ENCODE measurements at regions not wholly inside any gene's neighbourhood (a gene's known extent, or its start where the extent isn't known, plus 50 kb on each side); places are given as distances from the start of the nearest gene placed in this dataset.

DNA sequence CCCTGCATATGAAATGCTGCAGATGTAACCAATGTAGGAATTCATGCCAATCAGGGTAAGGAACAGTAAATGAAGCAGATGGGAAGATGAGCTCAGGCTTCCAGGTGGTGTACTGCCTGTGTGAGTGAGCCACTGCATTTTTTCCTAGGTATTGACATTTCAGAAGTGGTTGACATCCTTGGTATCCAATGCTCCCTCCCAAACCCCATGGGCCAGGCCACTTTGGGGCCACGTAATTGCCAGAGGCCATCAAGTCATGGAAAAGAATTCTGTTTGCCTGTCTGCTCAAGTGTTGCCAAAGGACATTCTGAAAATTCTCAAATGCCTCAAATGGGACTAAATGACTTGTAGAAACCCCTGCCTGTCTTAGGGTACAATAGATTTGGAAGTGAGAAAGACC lies 384.6 kb downstream of the GATA3 start:
- Histone ChIP-seq H3K4me3 (replicated peaks; ENCODE audit: insufficient read depth, low read length) (no peak overlapping the region), H3K27ac (replicated peaks) (no peak overlapping the region), H3K27me3 (ENCODE audit: insufficient read depth, poor library complexity, severe bottlenecking) (no peaks in the 10 kb centered on the region)
- TF ChIP-seq GABPA (IDR thresholded peaks at IDR 0.05; ENCODE audit: low read depth) (no peak), SPI1 (IDR thresholded peaks at IDR 0.05; ENCODE audit: borderline replicate concordance, low read depth) (no peak), POLR2AphosphoS5 (IDR thresholded peaks at IDR 0.05; ENCODE audit: low read depth) (no peak)
- TF ChIP-seq, protein P1, sequence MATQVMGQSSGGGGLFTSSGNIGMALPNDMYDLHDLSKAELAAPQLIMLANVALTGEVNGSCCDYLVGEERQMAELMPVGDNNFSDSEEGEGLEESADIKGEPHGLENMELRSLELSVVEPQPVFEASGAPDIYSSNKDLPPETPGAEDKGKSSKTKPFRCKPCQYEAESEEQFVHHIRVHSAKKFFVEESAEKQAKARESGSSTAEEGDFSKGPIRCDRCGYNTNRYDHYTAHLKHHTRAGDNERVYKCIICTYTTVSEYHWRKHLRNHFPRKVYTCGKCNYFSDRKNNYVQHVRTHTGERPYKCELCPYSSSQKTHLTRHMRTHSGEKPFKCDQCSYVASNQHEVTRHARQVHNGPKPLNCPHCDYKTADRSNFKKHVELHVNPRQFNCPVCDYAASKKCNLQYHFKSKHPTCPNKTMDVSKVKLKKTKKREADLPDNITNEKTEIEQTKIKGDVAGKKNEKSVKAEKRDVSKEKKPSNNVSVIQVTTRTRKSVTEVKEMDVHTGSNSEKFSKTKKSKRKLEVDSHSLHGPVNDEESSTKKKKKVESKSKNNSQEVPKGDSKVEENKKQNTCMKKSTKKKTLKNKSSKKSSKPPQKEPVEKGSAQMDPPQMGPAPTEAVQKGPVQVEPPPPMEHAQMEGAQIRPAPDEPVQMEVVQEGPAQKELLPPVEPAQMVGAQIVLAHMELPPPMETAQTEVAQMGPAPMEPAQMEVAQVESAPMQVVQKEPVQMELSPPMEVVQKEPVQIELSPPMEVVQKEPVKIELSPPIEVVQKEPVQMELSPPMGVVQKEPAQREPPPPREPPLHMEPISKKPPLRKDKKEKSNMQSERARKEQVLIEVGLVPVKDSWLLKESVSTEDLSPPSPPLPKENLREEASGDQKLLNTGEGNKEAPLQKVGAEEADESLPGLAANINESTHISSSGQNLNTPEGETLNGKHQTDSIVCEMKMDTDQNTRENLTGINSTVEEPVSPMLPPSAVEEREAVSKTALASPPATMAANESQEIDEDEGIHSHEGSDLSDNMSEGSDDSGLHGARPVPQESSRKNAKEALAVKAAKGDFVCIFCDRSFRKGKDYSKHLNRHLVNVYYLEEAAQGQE (IDR thresholded peaks at IDR 0.05; ENCODE audit: insufficient replicate concordance, low read depth): no peak
- TF ChIP-seq, protein P2, sequence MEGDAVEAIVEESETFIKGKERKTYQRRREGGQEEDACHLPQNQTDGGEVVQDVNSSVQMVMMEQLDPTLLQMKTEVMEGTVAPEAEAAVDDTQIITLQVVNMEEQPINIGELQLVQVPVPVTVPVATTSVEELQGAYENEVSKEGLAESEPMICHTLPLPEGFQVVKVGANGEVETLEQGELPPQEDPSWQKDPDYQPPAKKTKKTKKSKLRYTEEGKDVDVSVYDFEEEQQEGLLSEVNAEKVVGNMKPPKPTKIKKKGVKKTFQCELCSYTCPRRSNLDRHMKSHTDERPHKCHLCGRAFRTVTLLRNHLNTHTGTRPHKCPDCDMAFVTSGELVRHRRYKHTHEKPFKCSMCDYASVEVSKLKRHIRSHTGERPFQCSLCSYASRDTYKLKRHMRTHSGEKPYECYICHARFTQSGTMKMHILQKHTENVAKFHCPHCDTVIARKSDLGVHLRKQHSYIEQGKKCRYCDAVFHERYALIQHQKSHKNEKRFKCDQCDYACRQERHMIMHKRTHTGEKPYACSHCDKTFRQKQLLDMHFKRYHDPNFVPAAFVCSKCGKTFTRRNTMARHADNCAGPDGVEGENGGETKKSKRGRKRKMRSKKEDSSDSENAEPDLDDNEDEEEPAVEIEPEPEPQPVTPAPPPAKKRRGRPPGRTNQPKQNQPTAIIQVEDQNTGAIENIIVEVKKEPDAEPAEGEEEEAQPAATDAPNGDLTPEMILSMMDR (IDR thresholded peaks at IDR 0.05; ENCODE audit: insufficient read depth, low read length): no peak
- no peak for DNase-seq (ENCODE audit: low read depth in 1 of 2, low spot score in 1 of 2)

DNA sequence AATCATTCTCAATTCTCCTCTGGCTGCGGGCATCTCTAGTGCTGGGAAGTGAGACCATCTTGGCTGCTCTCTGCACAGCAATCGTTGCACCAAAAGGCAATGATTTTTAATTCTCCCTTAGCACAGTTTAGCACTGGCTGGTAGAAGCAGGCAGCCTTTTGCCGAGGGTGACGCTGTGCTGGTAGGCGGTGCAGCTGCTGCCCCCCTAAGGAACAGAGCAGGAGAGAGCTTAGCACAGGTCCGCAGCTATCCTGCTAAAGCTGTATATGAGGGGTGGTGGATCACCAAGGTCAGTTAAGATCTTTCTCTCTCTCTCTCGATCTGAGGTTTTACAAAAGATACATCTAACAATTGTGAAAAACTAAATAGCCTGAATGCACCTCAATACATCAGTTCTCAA lies 390.1 kb downstream of the GATA3 start:
- TF ChIP-seq, protein P2 (IDR thresholded peaks at IDR 0.05; ENCODE audit: insufficient read depth, low read length): no peak
- no peak for TF ChIP-seq SPI1 (IDR thresholded peaks at IDR 0.05; ENCODE audit: borderline replicate concordance, low read depth)
- no peak for TF ChIP-seq GABPA (IDR thresholded peaks at IDR 0.05; ENCODE audit: low read depth)
- TF ChIP-seq, protein P1 (IDR thresholded peaks at IDR 0.05; ENCODE audit: insufficient replicate concordance, low read depth): no peak
- no peak for TF ChIP-seq POLR2AphosphoS5 (IDR thresholded peaks at IDR 0.05; ENCODE audit: low read depth)
- Histone ChIP-seq H3K27ac (replicated peaks) (no peak overlapping the region), H3K4me3 (replicated peaks; ENCODE audit: insufficient read depth, low read length) (no peak overlapping the region), H3K27me3 (ENCODE audit: insufficient read depth, poor library complexity, severe bottlenecking) (no peaks in the 10 kb centered on the region)
- DNase-seq (ENCODE audit: low read depth in 1 of 2, low spot score in 1 of 2): no peak

DNA sequence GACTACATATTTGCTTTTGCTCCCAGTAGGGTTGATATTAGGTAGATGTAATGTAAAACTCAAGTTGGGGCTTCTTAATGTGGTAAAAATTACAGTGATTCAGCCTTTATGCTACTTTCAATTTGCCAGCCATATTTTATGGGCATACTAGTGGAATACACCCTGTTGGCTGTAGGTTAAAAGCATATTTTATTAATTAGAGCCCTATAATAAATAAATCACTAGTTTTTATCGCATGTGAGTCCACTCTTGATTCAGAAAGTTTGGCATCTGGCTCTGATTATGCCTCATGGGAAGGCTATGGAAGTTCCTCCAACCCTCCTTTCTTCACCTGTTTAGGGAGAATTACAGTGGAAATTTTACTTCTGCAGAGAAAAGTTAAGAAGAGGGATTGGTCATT lies 390.9 kb downstream of the GATA3 start:
- TF ChIP-seq GABPA (IDR thresholded peaks at IDR 0.05; ENCODE audit: low read depth): no peak
- TF ChIP-seq, protein P2 (IDR thresholded peaks at IDR 0.05; ENCODE audit: insufficient read depth, low read length): no peak
- TF ChIP-seq SPI1 (IDR thresholded peaks at IDR 0.05; ENCODE audit: borderline replicate concordance, low read depth): no peak
- H3K4me3 ChIP-seq (replicated peaks; ENCODE audit: insufficient read depth, low read length): no peak overlapping the region
- no peaks in the 10 kb centered on the region for H3K27me3 ChIP-seq (ENCODE audit: insufficient read depth, poor library complexity, severe bottlenecking)
- H3K27ac ChIP-seq (replicated peaks): no peak overlapping the region
- no peak for DNase-seq (ENCODE audit: low read depth in 1 of 2, low spot score in 1 of 2)

DNA sequence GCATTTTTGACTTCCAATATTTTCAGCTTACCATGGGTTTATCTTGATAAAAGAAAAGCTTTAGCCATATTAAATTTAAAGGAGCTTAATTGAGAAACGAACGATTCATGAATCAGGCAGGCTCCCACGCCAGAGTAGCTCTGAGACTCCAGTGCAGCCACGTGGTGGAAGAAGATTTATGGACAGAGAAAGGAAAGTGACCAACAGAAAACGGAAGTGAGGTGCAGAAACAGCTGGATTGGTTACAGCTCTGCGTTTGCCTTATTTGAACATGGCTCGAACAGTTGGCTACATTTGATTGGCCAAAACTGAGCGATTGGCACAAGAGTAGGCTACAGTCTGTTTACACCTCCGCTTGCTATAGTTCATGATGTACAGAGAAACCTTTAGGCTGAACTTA lies 395.4 kb downstream of the GATA3 start:
- Histone ChIP-seq H3K27ac (replicated peaks) (no peak overlapping the region), H3K27me3 (ENCODE audit: insufficient read depth, poor library complexity, severe bottlenecking) (no peaks in the 10 kb centered on the region), H3K4me3 (replicated peaks; ENCODE audit: insufficient read depth, low read length) (no peak overlapping the region)
- no peak for DNase-seq (ENCODE audit: low read depth in 1 of 2, low spot score in 1 of 2)
- TF ChIP-seq, protein P1 (IDR thresholded peaks at IDR 0.05; ENCODE audit: insufficient replicate concordance, low read depth): no peak
- TF ChIP-seq POLR2AphosphoS5 (IDR thresholded peaks at IDR 0.05; ENCODE audit: low read depth): no peak
- no peak for TF ChIP-seq GABPA (IDR thresholded peaks at IDR 0.05; ENCODE audit: low read depth)
- TF ChIP-seq, protein P2 (IDR thresholded peaks at IDR 0.05; ENCODE audit: insufficient read depth, low read length): no peak
- TF ChIP-seq SPI1 (IDR thresholded peaks at IDR 0.05; ENCODE audit: borderline replicate concordance, low read depth): no peak

Measured in HL-60 (cell line).